HepG2 (cell line): ENCODE measurements at regions not wholly inside any gene's neighbourhood (a gene's known extent, or its start where the extent isn't known, plus 50 kb on each side); places are given as distances from the start of the nearest gene placed in this dataset.

Source experiments
- ELF1 ChIP-seq: sonication (generic); formaldehyde crosslinking; IDR thresholded peaks from 2 replicates; pipeline ENCODE4 v1.4.0; 2020; ENCODE audit warnings: missing genetic modification reagents
- ETV5 ChIP-seq: IDR thresholded peaks from 2 replicates; pipeline ENCODE4 v1.6.1; 2018; ENCODE audit warnings: missing biosample characterization, missing genetic modification reagents, inconsistent platforms, borderline replicate concordance
- HMGA1 ChIP-seq: sonication (generic); formaldehyde crosslinking; conservative IDR thresholded peaks from 2 replicates; pipeline ENCODE4 v1.4.0; 2020; ENCODE audit warnings: missing genetic modification reagents
- KLF13 ChIP-seq: sonication (generic); formaldehyde crosslinking; IDR thresholded peaks from 2 replicates; pipeline ENCODE4 v1.4.0; 2020; ENCODE audit warnings: mild to moderate bottlenecking, missing genetic modification reagents
- PBX3 ChIP-seq: sonication (generic); formaldehyde crosslinking; IDR thresholded peaks from 2 replicates; pipeline ENCODE4 v1.8.1; 2023; ENCODE audit warnings: missing genetic modification reagents, inconsistent platforms, borderline replicate concordance
- PHF5A ChIP-seq: IDR thresholded peaks from one replicate; pipeline ENCODE4 v1.6.1; 2018; ENCODE audit warnings: low read depth, missing genetic modification reagents; ENCODE audit not compliant: unreplicated experiment
- SNAPC4 ChIP-seq: sonication (generic); formaldehyde crosslinking; IDR thresholded peaks from 2 replicates; pipeline ENCODE4 v1.4.0; 2020; ENCODE audit warnings: mild to moderate bottlenecking, missing genetic modification reagents
- STAT5B ChIP-seq: sonication (generic); formaldehyde crosslinking; IDR thresholded peaks from 2 replicates; pipeline ENCODE4 v1.4.0; 2020; ENCODE audit warnings: missing genetic modification reagents
- TBP ChIP-seq: sonication (generic); formaldehyde crosslinking; IDR thresholded peaks from 2 replicates; pipeline ENCODE4 v1.5.0; 2020; ENCODE audit warnings: missing genetic modification reagents
- ZBTB3 ChIP-seq: sonication (generic); formaldehyde crosslinking; IDR thresholded peaks from 2 replicates; pipeline ENCODE4 v1.4.0; 2020; ENCODE audit warnings: low read depth, mild to moderate bottlenecking, moderate library complexity, missing genetic modification reagents, borderline replicate concordance
- ZNF18 ChIP-seq: sonication (generic); formaldehyde crosslinking; IDR thresholded peaks from 2 replicates; pipeline ENCODE4 v1.8.0; 2022; ENCODE audit warnings: mild to moderate bottlenecking, missing genetic modification reagents; ENCODE audit not compliant: insufficient replicate concordance
- ZNF709 ChIP-seq: sonication (generic); formaldehyde crosslinking; IDR thresholded peaks from 2 replicates; pipeline ENCODE4 v1.5.0; 2020; ENCODE audit warnings: mild to moderate bottlenecking, missing genetic modification reagents
- ZNF749 ChIP-seq: sonication (generic); formaldehyde crosslinking; IDR thresholded peaks from 2 replicates; pipeline ENCODE4 v1.8.0; 2022; ENCODE audit warnings: mild to moderate bottlenecking, missing genetic modification reagents, moderate library complexity, borderline replicate concordance
- TF ChIP-seq, protein P1 (sequence below): sonication (generic); formaldehyde crosslinking; IDR thresholded peaks from 2 replicates; pipeline ENCODE4 v1.5.1; 2020; ENCODE audit warnings: mild to moderate bottlenecking, missing genetic modification reagents, borderline replicate concordance

DNA sequence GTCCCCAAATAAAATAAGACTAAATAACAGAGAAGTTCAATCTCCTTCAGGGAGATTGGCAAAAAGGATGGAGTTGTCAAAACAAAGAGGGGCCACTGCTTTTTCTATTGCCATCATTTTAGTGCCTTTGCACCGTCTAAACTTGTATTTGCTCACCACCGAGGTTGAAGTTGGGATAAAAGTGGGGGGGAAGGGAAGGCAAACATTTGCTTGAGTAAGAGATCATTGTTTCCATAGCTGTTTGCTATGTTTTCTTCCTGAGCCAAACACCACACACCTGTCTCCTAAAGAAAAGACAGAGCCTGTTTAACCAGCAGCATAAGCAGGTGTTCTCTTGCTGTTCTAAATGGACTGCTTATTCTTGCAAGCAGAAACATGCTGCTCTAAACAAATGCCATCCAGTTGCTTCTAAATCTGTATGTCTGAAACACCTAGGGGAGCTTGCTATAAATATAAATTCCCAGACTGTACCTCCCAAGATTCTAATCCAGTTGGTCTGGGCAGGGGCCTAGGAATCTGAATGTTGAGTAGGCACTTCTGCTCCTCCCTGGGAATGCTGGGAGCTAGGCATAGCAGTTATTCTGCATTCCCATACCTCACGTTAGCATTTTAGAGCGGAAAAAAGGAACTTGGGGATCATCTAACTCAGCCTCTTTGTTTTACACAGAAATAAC lies 179.4 kb upstream of the ARL4C start (continued):
- no peak for TF ChIP-seq SNAPC4 (CRISPR knock-in tag)
- TF ChIP-seq TBP (CRISPR knock-in tag) = no peak
- TF ChIP-seq ELF1 (CRISPR knock-in tag) = peak; percentile 49; the same call in 1 of the 2 replicates
- no peak for TF ChIP-seq KLF13 (CRISPR knock-in tag)
- no peak; the same call in 1 of the 2 replicates for TF ChIP-seq ZNF709 (CRISPR knock-in tag)
- TF ChIP-seq, protein P1, sequence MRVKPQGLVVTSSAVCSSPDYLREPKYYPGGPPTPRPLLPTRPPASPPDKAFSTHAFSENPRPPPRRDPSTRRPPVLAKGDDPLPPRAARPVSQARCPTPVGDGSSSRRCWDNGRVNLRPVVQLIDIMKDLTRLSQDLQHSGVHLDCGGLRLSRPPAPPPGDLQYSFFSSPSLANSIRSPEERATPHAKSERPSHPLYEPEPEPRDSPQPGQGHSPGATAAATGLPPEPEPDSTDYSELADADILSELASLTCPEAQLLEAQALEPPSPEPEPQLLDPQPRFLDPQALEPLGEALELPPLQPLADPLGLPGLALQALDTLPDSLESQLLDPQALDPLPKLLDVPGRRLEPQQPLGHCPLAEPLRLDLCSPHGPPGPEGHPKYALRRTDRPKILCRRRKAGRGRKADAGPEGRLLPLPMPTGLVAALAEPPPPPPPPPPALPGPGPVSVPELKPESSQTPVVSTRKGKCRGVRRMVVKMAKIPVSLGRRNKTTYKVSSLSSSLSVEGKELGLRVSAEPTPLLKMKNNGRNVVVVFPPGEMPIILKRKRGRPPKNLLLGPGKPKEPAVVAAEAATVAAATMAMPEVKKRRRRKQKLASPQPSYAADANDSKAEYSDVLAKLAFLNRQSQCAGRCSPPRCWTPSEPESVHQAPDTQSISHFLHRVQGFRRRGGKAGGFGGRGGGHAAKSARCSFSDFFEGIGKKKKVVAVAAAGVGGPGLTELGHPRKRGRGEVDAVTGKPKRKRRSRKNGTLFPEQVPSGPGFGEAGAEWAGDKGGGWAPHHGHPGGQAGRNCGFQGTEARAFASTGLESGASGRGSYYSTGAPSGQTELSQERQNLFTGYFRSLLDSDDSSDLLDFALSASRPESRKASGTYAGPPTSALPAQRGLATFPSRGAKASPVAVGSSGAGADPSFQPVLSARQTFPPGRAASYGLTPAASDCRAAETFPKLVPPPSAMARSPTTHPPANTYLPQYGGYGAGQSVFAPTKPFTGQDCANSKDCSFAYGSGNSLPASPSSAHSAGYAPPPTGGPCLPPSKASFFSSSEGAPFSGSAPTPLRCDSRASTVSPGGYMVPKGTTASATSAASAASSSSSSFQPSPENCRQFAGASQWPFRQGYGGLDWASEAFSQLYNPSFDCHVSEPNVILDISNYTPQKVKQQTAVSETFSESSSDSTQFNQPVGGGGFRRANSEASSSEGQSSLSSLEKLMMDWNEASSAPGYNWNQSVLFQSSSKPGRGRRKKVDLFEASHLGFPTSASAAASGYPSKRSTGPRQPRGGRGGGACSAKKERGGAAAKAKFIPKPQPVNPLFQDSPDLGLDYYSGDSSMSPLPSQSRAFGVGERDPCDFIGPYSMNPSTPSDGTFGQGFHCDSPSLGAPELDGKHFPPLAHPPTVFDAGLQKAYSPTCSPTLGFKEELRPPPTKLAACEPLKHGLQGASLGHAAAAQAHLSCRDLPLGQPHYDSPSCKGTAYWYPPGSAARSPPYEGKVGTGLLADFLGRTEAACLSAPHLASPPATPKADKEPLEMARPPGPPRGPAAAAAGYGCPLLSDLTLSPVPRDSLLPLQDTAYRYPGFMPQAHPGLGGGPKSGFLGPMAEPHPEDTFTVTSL = peak; percentile 97
- peak; percentile 35 for TF ChIP-seq PHF5A (CRISPR knock-in tag)
- TF ChIP-seq HMGA1 (CRISPR knock-in tag) = no peak
- no peak for TF ChIP-seq PBX3 (CRISPR knock-in tag)
- no peak for TF ChIP-seq STAT5B (CRISPR knock-in tag)
- TF ChIP-seq ZNF18 (CRISPR knock-in tag) = peak; percentile 29
- 0 out of 2 replicates have a peak, but pooled peaks have one; percentile 83 for TF ChIP-seq ZBTB3
- TF ChIP-seq ETV5 (CRISPR knock-in tag) = peak; percentile 89
- 0 out of 2 replicates have a peak, but pooled peaks have one; percentile 27 for TF ChIP-seq ZNF749
